ENCODE measurements at regions not wholly inside any gene's neighbourhood (a gene's known extent, or its start where the extent isn't known, plus 50 kb on each side); places are given as distances from the start of the nearest gene placed in this dataset.

GRCh38 chr20:1773816-1774215 lies 116.2 kb upstream of the SIRPG start:
- TF ChIP-seq POLR2AphosphoS5 (IDR thresholded peaks at IDR 0.05; ENCODE audit: borderline replicate concordance, low read depth, low read length) (no peak), EZH2 (IDR thresholded peaks at IDR 0.05) (no peak), FOXP2 (optimal IDR thresholded peaks at IDR 0.05; ENCODE audit: control extremely low read depth, extremely low read length, insufficient read depth) (no peak)

All from SK-N-MC (cell line).